Trophoblast cell (in vitro differentiated cells and primary cell): ENCODE measurements at regions not wholly inside any gene's neighbourhood (a gene's known extent, or its start where the extent isn't known, plus 50 kb on each side); places are given as distances from the start of the nearest gene placed in this dataset.

Experiments used
- DNase-seq, 2 donors: peaks; one replicate each; pipeline ENCODE4 v3.0.0-alpha.2; 2016
- H2AFZ ChIP-seq: 2 replicates; pipeline ENCODE4 v1.6.1; 2013; ENCODE audit warnings: low read length, moderate library complexity, mild to moderate bottlenecking; ENCODE audit not compliant: insufficient read depth, poor library complexity
- H2AK5ac ChIP-seq: 2 replicates; pipeline ENCODE4 v1.6.1; 2013; ENCODE audit warnings: mild to moderate bottlenecking, low read length
- H2BK120ac ChIP-seq: 2 replicates; pipeline ENCODE4 v1.6.1; 2013; ENCODE audit warnings: low read length, mild to moderate bottlenecking, moderate library complexity; ENCODE audit not compliant: insufficient read depth, poor library complexity
- H2BK12ac ChIP-seq: 2 replicates; pipeline ENCODE4 v1.6.1; 2013; ENCODE audit warnings: mild to moderate bottlenecking, low read length, moderate library complexity
- H2BK5ac ChIP-seq: 2 replicates; pipeline ENCODE4 v1.6.1; 2013; ENCODE audit warnings: low read length, low read depth, moderate library complexity, mild to moderate bottlenecking; ENCODE audit not compliant: poor library complexity
- H3K14ac ChIP-seq: 2 replicates; pipeline ENCODE4 v1.6.1; 2013; ENCODE audit warnings: mild to moderate bottlenecking, low read length
- H3K18ac ChIP-seq: 2 replicates; pipeline ENCODE4 v1.6.1; 2013; ENCODE audit warnings: mild to moderate bottlenecking, low read length
- H3K23ac ChIP-seq: 2 replicates; pipeline ENCODE4 v1.6.1; 2013; ENCODE audit warnings: low read length
- H3K27ac ChIP-seq: 2 replicates; pipeline ENCODE4 v1.5.1; 2013; ENCODE audit warnings: low read depth, mild to moderate bottlenecking, inconsistent platforms, low read length, moderate library complexity
- H3K27me3 ChIP-seq: 2 replicates; pipeline ENCODE4 v1.6.1; 2013; ENCODE audit warnings: inconsistent platforms, mild to moderate bottlenecking, low read length, moderate library complexity; ENCODE audit not compliant: insufficient read depth
- H3K36me3 ChIP-seq, 2 experiments: 1 replicate in 1 of 2; 2 replicates in 1 of 2; pipeline ENCODE4 v1.6.1; 2013; ENCODE audit warnings: low read length in 2 of 2, mild to moderate bottlenecking in 2 of 2, moderate library complexity in 1 of 2; ENCODE audit not compliant: insufficient read depth in 2 of 2, control insufficient read depth in 1 of 2
- H3K4ac ChIP-seq: 2 replicates; pipeline ENCODE4 v1.6.1; 2013; ENCODE audit warnings: low read depth, mild to moderate bottlenecking, low read length, moderate library complexity
- H3K4me1 ChIP-seq, 2 experiments: 1 replicate in 1 of 2; 2 replicates in 1 of 2; pipeline ENCODE4 v1.6.1; 2013; ENCODE audit warnings: low read length in 2 of 2, mild to moderate bottlenecking in 2 of 2, moderate library complexity in 1 of 2; ENCODE audit not compliant: insufficient read depth in 2 of 2, control insufficient read depth in 1 of 2
- H3K4me2 ChIP-seq: 2 replicates; pipeline ENCODE4 v1.6.1; 2013; ENCODE audit warnings: inconsistent platforms, mild to moderate bottlenecking, low read length, moderate library complexity
- H3K4me3 ChIP-seq: 2 replicates; pipeline ENCODE4 v1.5.1; 2013; ENCODE audit warnings: mild to moderate bottlenecking, low read depth, low read length, inconsistent platforms
- H3K79me1 ChIP-seq: one replicate; pipeline ENCODE4 v1.6.1; 2013; ENCODE audit warnings: low read length
- H3K79me2 ChIP-seq: 2 replicates; pipeline ENCODE4 v1.6.1; 2013; ENCODE audit warnings: low read length, mild to moderate bottlenecking; ENCODE audit not compliant: control insufficient read depth, insufficient read depth, poor library complexity
- H3K9ac ChIP-seq: 2 replicates; pipeline ENCODE4 v1.6.1; 2013; ENCODE audit warnings: mild to moderate bottlenecking, low read length
- H3K9me3 ChIP-seq: 2 replicates; pipeline ENCODE4 v1.6.1; 2013; ENCODE audit warnings: low read depth, mild to moderate bottlenecking, control low read depth, inconsistent platforms, low read length; ENCODE audit not compliant: insufficient read depth
- H4K12ac ChIP-seq: 2 replicates; pipeline ENCODE4 v1.6.1; 2013; ENCODE audit warnings: low read depth, mild to moderate bottlenecking, low read length, moderate library complexity
- H4K8ac ChIP-seq: 2 replicates; pipeline ENCODE4 v1.6.1; 2013; ENCODE audit warnings: low read depth, mild to moderate bottlenecking, low read length, moderate library complexity
- H4K91ac ChIP-seq: one replicate; pipeline ENCODE4 v1.6.1; 2013; ENCODE audit warnings: low read depth, mild to moderate bottlenecking, low read length, moderate library complexity
- WGBS: extraction: QIAGEN DNeasy Blood & Tissue Kit; methylation state at CpG from one replicate; pipeline ENCODE4 v1.1.7; 2013; ENCODE audit warnings: missing lambda C conversion rate; ENCODE audit not compliant: insufficient read length, insufficient coverage; ENCODE audit errors: extremely low coverage; 5-methylcytosine and 5-hydroxymethylcytosine counted together

DNA sequence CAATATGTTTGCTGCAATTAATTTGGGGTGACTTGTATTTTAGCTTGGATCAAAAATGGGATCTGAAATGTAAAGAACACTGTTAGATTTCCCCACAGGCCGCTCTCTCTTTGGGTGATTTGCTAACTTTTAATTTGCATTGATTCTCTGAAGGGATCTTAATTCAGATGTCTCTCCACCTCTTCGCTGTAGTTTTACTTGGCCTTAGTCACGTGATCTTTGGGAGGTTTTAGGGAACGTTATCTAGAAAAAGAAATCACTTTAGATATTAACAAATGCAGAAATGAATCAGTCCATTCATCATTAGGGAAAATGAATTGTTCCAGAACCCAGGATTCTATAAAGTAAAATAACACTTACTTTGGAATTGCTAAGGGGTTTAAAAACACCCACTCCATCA, 390.2 kb downstream of the THBS2 start:
- Histone ChIP-seq H3K18ac (no peak overlapping the region), H3K79me1 (no peaks in the 10 kb centered on the region), H3K9me3 (no peaks in the 10 kb centered on the region), H3K79me2 (no peaks in the 10 kb centered on the region), H3K4me3 (no peak overlapping the region), H3K9ac (no peak overlapping the region), H3K4ac (no peak overlapping the region), H4K12ac (no peak overlapping the region), H3K27ac (no peak overlapping the region), H3K27me3 (no peaks in the 10 kb centered on the region), H3K4me2 (no peak overlapping the region), H2AK5ac (no peak overlapping the region), H3K36me3 (peaks cover 0 to under 1% of the 10 kb centered on the region in 2 experiments), H4K8ac (no peak overlapping the region), H4K91ac (no peak overlapping the region), H2AFZ (no peak overlapping the region), H3K23ac (no peak overlapping the region), H3K14ac (no peak overlapping the region), H3K4me1 (no peaks in the 10 kb centered on the region), H2BK12ac (no peak overlapping the region), H2BK5ac (no peak overlapping the region), H2BK120ac (no peak overlapping the region)
- no peak for DNase-seq
- no CpG with 5 or more reads among the region's 4 CpGs for WGBS

- Histone ChIP-seq H3K18ac (no peak overlapping the region), H2AFZ (no peak overlapping the region), H3K27me3 (no peaks in the 10 kb centered on the region), H4K8ac (no peak overlapping the region), H2BK5ac (no peak overlapping the region), H3K23ac (no peak overlapping the region), H3K79me1 (no peaks in the 10 kb centered on the region), H3K4me1 (no peaks in the 10 kb centered on the region), H3K9ac (no peak overlapping the region), H3K27ac (no peak overlapping the region), H3K79me2 (no peaks in the 10 kb centered on the region), H4K12ac (no peak overlapping the region), H3K14ac (no peak overlapping the region), H3K9me3 (no peaks in the 10 kb centered on the region), H2BK120ac (no peak overlapping the region), H4K91ac (no peak overlapping the region), H2AK5ac (no peak overlapping the region), H2BK12ac (no peak overlapping the region), H3K36me3 (peaks cover 0 to 2% of the 10 kb centered on the region in 2 experiments), H3K4me2 (no peak overlapping the region), H3K4ac (no peak overlapping the region), H3K4me3 (no peak overlapping the region)
- no peak for DNase-seq
- WGBS, result no CpG with 5 or more reads among the region's 10 CpGs
Measured at GRCh38 chr6:168862346-168862980, 391.2 kb downstream of the THBS2 start.

GRCh38 chr6:168860987-168861386, 392.7 kb downstream of the THBS2 start:
- Histone ChIP-seq H3K23ac (no peak overlapping the region), H2BK12ac (no peak overlapping the region), H3K79me2 (no peaks in the 10 kb centered on the region), H3K27me3 (no peaks in the 10 kb centered on the region), H3K4me2 (no peak overlapping the region), H4K12ac (no peak overlapping the region), H4K91ac (no peak overlapping the region), H3K14ac (no peak overlapping the region), H4K8ac (no peak overlapping the region), H2AFZ (no peak overlapping the region), H2BK120ac (no peak overlapping the region), H3K4ac (no peak overlapping the region), H3K18ac (no peak overlapping the region), H3K36me3 (peaks cover 0 to 2% of the 10 kb centered on the region in 2 experiments), H3K4me3 (no peak overlapping the region), H3K9ac (no peak overlapping the region), H3K4me1 (no peaks in the 10 kb centered on the region), H3K9me3 (no peaks in the 10 kb centered on the region), H3K79me1 (no peaks in the 10 kb centered on the region), H3K27ac (no peak overlapping the region), H2AK5ac (no peak overlapping the region), H2BK5ac (no peak overlapping the region)
- WGBS, result no CpG with 5 or more reads among the region's 26 CpGs
- no peak for DNase-seq

GRCh38 chr6:168860341-168860740, 393.3 kb downstream of the THBS2 start:
- no peak overlapping the region for H2BK12ac ChIP-seq
- H3K4me2 ChIP-seq, result no peak overlapping the region
- H4K8ac ChIP-seq, result no peak overlapping the region
- peaks cover 0 to 2% of the 10 kb centered on the region in 2 experiments for H3K36me3 ChIP-seq
- H3K9ac ChIP-seq, result no peak overlapping the region
- no peak overlapping the region for H2AFZ ChIP-seq
- no peak overlapping the region for H3K27ac ChIP-seq
- no CpG with 5 or more reads among the region's 16 CpGs for WGBS
- no peak overlapping the region for H3K14ac ChIP-seq
- H2BK120ac ChIP-seq, result no peak overlapping the region
- no peaks in the 10 kb centered on the region for H3K4me1 ChIP-seq
- no peaks in the 10 kb centered on the region for H3K79me1 ChIP-seq
- H4K91ac ChIP-seq, result no peak overlapping the region
- H2AK5ac ChIP-seq, result no peak overlapping the region
- no peak overlapping the region for H3K23ac ChIP-seq
- no peaks in the 10 kb centered on the region for H3K79me2 ChIP-seq
- no peaks in the 10 kb centered on the region for H3K9me3 ChIP-seq
- H3K4me3 ChIP-seq, result no peak overlapping the region
- H3K27me3 ChIP-seq, result no peaks in the 10 kb centered on the region
- no peak overlapping the region for H4K12ac ChIP-seq
- H3K18ac ChIP-seq, result no peak overlapping the region
- DNase-seq, result no peak
- no peak overlapping the region for H2BK5ac ChIP-seq
- H3K4ac ChIP-seq, result no peak overlapping the region
